ENCODE measurements at regions not wholly inside any gene's neighbourhood (a gene's known extent, or its start where the extent isn't known, plus 50 kb on each side); places are given as distances from the start of the nearest gene placed in this dataset.

GRCh38 chr1:195618287-195618686 lies 990.0 kb downstream of the KCNT2 start:
- no peak for DNase-seq

- no peak for DNase-seq
Measured at GRCh38 chr1:195617106-195617505, 991.1 kb downstream of the KCNT2 start.

DNA sequence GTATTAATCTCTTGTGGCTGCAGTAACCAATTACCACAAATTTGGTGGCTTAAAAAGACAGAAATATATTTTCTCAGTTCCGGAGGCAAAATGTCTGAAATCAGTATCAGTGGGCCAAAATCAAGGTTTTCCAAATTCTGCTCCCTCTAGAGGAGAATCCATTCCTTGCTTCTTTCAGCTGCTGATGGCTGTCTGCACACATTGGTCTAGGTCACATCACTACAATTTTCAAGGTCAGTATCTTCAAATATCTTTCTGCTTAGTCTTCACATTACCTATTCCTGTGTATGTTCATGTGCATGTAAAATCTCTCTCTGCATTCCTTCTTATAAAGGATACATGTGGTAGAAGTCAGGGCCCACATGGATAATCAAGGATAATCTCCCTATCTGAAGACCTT lies 999.4 kb downstream of the KCNT2 start:
- DNase-seq, result no peak

GRCh38 chr1:195606483-195606882 lies 1001.8 kb downstream of the KCNT2 start:
- no peak for DNase-seq

DNA sequence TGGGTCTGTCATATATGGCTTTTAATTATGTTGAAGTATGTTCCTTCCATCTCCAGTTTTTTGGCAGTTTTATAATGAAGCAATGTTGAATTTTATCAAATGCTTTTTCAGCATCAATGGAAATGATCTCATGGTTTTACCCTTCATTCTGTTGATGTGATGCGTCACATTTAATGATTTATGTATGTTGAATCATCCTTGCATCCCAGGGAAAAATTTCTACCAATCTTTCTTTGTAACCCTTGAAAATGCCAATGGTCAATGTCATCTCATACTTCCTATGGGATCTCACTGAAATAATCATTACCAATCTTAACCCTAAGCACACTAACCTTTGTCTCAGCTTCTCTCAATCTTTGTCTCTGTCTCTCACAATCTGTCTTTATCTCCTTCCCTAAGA lies 1004.0 kb downstream of the KCNT2 start:
- no peak for DNase-seq

- DNase-seq, result no peak
Measured at GRCh38 chr1:195597891-195598290, 1010.3 kb downstream of the KCNT2 start.

- DNase-seq, result no peak
Measured at GRCh38 chr1:195594773-195595172, 1013.5 kb downstream of the KCNT2 start.

DNA sequence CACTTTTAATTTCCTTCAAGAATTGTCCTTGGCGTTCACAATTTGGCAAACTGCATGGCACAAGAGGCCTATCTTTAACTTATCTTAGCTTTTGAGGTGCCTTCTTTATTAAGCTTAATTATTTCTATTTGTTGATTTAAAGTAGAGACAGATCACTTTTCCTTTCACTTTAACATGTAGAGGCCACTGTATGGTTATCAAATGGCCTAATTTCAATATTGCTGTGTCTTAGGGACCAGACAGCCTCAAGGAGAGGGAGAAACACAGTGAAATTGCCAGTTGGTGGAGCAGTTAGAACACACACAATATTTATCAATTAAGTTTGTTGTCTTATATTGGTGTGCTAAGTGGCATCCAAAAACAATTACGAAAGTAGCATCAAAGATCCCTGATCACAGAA lies 1013.9 kb downstream of the KCNT2 start:
- no peak for DNase-seq

GRCh38 chr1:195591917-195592672 lies 1016.1 kb downstream of the KCNT2 start:
- DNase-seq, result no peak

GRCh38 chr1:195590649-195591048 lies 1017.6 kb downstream of the KCNT2 start:
- no peak for DNase-seq

- no peak for DNase-seq
Measured at GRCh38 chr1:195584870-195585624, 1023.2 kb downstream of the KCNT2 start.

DNA sequence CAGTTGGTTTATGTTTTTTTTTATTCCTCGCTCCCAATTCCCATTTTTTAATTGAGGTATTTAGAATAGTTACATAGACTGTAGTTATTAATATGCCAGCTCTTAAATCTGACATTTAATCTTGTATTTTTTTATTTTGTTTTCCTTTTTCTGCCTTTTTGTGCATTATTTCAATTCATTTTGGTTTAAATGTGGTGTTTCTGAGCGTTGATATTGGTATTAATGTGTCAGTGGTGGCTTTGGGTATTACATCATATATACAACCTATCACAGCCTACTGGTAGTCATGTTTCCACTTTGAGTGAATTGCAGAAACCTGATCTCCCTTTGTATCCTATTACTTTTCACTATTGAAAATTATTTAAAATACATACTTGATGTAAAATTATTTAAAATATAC lies 1027.3 kb downstream of the KCNT2 start:
- no peak for DNase-seq

GRCh38 chr1:195577748-195578147 lies 1030.5 kb downstream of the KCNT2 start:
- DNase-seq, result no peak

GRCh38 chr1:195576641-195577040 lies 1031.6 kb downstream of the KCNT2 start:
- no peak for DNase-seq

DNA sequence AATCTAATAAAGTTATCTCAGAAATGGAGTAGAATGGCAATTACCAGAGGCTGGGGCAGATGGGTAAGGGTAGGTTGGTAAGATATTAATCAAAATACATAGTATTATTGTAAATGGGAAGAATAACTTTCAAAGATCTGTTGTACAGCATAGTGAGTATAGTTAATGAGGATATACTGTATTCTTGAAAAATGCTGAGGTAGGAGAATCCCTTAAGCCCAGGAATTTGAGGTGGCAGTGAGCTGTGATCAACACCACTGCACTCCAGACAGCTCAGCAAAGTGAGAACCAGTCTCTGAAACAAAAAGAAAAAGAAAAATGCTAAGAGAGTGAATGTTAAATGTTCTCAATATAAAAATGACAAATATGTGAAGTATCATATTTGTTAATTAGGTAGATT lies 1033.7 kb downstream of the KCNT2 start:
- no peak for DNase-seq

DNA sequence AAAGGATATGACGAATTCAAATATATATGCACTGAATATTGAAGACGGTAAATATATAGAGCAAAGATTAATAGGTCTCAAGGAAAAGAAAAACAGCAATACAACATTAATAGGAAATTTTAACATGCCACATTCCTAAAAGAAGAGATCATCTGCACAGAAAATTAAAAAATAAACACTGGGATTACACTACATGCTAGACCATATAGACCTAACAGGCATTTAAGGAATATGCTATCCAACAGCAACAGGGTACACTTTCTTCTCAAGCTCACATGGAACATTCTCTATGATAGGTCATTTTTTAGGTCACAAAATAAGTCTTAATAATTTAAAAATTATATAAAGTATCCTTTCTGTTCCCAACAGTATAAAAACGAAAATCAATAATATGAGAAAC lies 1038.3 kb downstream of the KCNT2 start:
- DNase-seq, result no peak

DNA sequence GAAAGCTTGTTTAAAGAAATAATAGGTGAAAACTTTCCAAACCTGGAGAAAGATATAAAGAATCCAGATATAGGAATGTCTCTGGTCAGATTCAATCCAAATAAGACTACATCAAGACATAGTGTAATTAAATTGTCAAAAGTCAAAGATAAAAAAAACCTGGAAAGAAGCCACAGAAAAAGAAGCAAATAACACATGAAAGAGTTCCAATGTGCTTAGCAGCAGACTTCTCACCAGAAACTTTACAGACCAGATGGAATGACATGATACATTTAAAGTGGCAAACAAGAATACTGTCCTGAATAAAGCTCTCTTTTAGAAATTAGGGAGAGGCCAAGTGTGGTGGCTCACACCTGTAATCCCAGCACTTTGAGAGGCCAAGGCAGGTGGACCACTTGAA lies 1039.9 kb downstream of the KCNT2 start:
- DNase-seq, result no peak

DNA sequence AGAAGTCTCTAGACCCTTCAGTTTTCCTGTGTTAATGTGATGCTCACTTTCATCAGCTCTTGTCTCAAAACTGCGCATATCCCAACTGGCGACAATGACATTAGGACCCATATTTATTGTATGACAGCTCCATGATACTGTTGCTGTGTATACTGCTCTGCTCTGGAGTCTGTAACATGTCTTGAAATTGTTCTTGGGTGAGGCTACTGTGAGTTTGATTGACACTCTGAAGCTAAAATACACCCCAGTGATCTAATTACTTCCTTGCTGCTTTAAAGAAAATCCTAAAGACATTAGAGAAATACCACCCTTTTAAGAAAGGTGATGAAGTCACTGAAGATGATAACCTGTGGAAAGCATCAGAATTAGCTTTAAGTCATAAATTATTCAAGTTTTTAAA lies 1046.2 kb downstream of the KCNT2 start:
- DNase-seq, result no peak

DNA sequence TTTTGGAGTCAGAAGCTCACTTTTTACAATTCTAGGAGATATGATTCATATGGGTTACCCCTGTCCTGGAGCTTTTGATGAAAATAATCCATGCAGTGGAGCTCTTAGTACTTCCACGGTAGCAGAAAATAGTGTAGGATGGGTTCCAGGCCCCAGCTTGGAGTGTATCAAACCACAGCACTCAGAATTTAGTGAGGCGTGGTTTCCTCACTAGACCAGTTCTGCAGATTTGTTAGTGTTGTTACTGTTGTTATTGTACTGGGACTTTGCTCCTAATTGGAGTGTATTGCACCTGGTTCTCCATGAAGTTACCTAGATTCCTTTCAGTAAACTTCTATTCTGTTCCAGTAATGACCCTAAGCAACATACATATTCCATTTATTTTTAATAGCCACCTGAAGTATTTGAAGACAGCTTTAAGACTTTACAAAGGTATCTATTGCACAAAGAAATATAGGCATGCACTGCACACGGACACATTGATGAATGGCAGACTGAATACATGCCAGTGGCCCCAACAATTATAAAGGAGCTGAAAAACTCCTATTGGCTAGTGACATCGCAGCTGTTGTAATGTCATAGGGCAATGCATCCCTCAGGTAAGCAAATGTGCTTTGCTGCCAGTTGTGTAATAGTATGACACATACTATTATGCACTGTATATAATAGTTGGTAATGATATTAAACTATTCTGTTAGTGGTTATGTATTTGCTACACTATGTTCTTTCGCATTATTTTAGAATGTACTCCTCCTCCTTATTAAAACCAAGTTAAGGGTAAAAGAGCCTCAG lies 1058.0 kb downstream of the KCNT2 start:
- no peak for DNase-seq

DNA sequence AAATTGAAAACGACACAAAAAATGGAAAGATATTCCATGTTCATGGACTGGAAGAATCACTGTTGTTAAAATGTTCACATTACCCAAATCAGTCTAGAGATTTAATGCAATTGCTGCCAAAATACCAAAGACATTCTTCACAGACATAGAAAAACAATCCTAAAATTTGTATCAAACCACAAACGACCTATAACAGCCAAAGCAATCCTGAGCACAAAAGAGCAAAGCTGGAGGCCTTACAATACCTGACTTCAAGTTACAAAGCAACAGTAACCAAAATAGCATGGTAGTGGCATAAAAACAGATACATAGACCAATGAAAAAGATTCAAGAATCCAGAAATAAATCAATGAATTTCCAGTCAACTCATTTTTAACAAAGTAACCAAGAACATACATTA lies 1077.3 kb downstream of the KCNT2 start:
- no peak for DNase-seq

- DNase-seq, result no peak
Measured at GRCh38 chr1:195529881-195530280, 1078.4 kb downstream of the KCNT2 start.

DNA sequence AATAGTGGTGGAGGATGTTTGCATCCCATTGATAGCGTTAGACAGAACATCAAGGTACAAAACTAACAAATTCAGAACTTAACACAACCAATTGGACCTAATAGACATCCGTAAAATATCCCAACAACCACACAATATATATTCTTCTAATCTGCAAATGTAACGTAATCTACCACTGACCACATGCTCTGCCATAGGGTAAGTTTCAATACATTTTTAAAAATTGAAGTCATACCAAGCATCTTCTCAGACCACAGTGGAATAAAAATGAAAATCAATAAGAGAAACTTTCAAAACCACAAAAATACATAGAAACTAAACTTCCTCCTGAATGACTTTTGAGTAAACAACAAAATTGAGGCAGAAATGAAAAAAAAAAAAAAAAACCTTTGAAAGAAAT lies 1087.5 kb downstream of the KCNT2 start:
- no peak for DNase-seq

DNA sequence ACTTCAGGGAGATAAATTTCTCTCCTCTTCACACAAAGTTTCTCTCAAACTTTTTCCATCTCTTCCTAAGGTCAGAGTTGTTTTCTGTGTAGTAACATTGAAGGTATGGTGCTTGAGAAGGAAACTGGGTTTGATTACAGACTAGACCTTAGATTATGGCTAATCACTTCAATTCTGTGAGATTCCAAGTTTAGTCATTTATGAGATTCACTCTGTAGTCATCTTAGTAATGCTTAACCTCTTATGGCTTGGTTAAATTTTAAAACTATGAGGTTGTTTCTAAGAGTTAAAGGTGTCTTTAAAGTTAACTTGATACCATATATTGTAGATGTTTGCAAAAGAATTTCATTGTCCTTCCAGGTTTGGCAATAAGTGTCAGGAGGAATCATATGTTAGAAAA lies 1092.2 kb downstream of the KCNT2 start:
- no peak for DNase-seq

- no peak for DNase-seq
Measured at GRCh38 chr1:195511501-195511900, 1096.7 kb downstream of the KCNT2 start.
